ENCODE measurements at regions not wholly inside any gene's neighbourhood (a gene's known extent, or its start where the extent isn't known, plus 50 kb on each side); places are given as distances from the start of the nearest gene placed in this dataset.

GRCh38 chr21:35338281-35338680 lies 289.2 kb upstream of the RUNX1 start:
- no peak for DNase-seq (ENCODE audit: low read depth)

- DNase-seq (ENCODE audit: low read depth) = no peak
These were observed 288.5 kb upstream of the RUNX1 start for GRCh38 chr21:35337573-35337972.

- no peak for DNase-seq (ENCODE audit: low read depth)
These were observed 287.4 kb upstream of the RUNX1 start for GRCh38 chr21:35336534-35336933.

- DNase-seq (ENCODE audit: low read depth) = no peak
These were observed 286.9 kb upstream of the RUNX1 start for GRCh38 chr21:35335951-35336446.

GRCh38 chr21:35333831-35334618 lies 284.9 kb upstream of the RUNX1 start:
- no peak for DNase-seq (ENCODE audit: low read depth)

- DNase-seq (ENCODE audit: low read depth) = no peak
These were observed 283.8 kb upstream of the RUNX1 start for GRCh38 chr21:35332841-35333426.

- DNase-seq (ENCODE audit: low read depth) = no peak
These were observed 281.0 kb upstream of the RUNX1 start for GRCh38 chr21:35329940-35330660.

- DNase-seq (ENCODE audit: low read depth) = no peak
These were observed 279.9 kb upstream of the RUNX1 start for GRCh38 chr21:35328856-35329455.

GRCh38 chr21:35326677-35327076 lies 277.6 kb upstream of the RUNX1 start:
- DNase-seq (ENCODE audit: low read depth) = no peak

- DNase-seq (ENCODE audit: low read depth) = no peak
These were observed 276.9 kb upstream of the RUNX1 start for GRCh38 chr21:35325953-35326352.

GRCh38 chr21:35324372-35325220 lies 275.5 kb upstream of the RUNX1 start:
- DNase-seq (ENCODE audit: low read depth) = peak; percentile 28

GRCh38 chr21:35323947-35324346 lies 274.8 kb upstream of the RUNX1 start:
- DNase-seq (ENCODE audit: low read depth) = no peak

- no peak for DNase-seq (ENCODE audit: low read depth)
These were observed 272.5 kb upstream of the RUNX1 start for GRCh38 chr21:35321322-35322200.

- no peak for DNase-seq (ENCODE audit: low read depth)
These were observed 270.7 kb upstream of the RUNX1 start for GRCh38 chr21:35319684-35320283.

GRCh38 chr21:35316933-35317332 lies 267.8 kb upstream of the RUNX1 start:
- DNase-seq (ENCODE audit: low read depth) = peak; percentile 47

- no peak for DNase-seq (ENCODE audit: low read depth)
These were observed 267.4 kb upstream of the RUNX1 start for GRCh38 chr21:35316456-35316855.

GRCh38 chr21:35314857-35315582 lies 265.9 kb upstream of the RUNX1 start:
- DNase-seq (ENCODE audit: low read depth) = no peak

GRCh38 chr21:35311985-35312384 lies 262.9 kb upstream of the RUNX1 start:
- no peak for DNase-seq (ENCODE audit: low read depth)

- DNase-seq (ENCODE audit: low read depth) = no peak
These were observed 260.2 kb upstream of the RUNX1 start for GRCh38 chr21:35309316-35309715.
